GM18505 (cell line): ENCODE measurements at regions not wholly inside any gene's neighbourhood (a gene's known extent, or its start where the extent isn't known, plus 50 kb on each side); places are given as distances from the start of the nearest gene placed in this dataset.

ENCODE experiments used
- ATAC-seq: cut with Tn5 transposase; IDR thresholded peaks from one replicate; pipeline ENCODE4 v1.9.1; 2021; ENCODE audit not compliant: unreplicated experiment
- POLR2A ChIP-seq: IDR thresholded peaks from 4 replicates; pipeline ENCODE4 v1.6.1; 2011; ENCODE audit warnings: borderline replicate concordance; ENCODE audit not compliant: insufficient read depth, insufficient read length; ENCODE audit errors: extremely low read depth

- ATAC-seq: no peak
- TF ChIP-seq POLR2A: no peak
These were observed 483.2 kb downstream of the METTL4 start for GRCh38 chr18:2087877-2088673.

- no peak for ATAC-seq
- TF ChIP-seq POLR2A: no peak
These were observed 481.9 kb downstream of the METTL4 start for GRCh38 chr18:2089396-2089795.

GRCh38 chr18:2091937-2092336, 479.4 kb downstream of the METTL4 start:
- no peak for ATAC-seq
- no peak for TF ChIP-seq POLR2A

GRCh38 chr18:2096551-2096950, 474.8 kb downstream of the METTL4 start:
- no peak for TF ChIP-seq POLR2A
- ATAC-seq: no peak

GRCh38 chr18:2100694-2101213, 470.6 kb downstream of the METTL4 start:
- no peak for ATAC-seq
- no peak for TF ChIP-seq POLR2A

- TF ChIP-seq POLR2A: no peak
- ATAC-seq: peak; percentile 66
These were observed 469.3 kb downstream of the METTL4 start for GRCh38 chr18:2102022-2102421.

GRCh38 chr18:2103299-2103698, 468.0 kb downstream of the METTL4 start:
- no peak for TF ChIP-seq POLR2A
- no peak for ATAC-seq

- ATAC-seq: peak; percentile 92
- TF ChIP-seq POLR2A: no peak
These were observed 466.5 kb downstream of the METTL4 start for GRCh38 chr18:2104620-2105462.

GRCh38 chr18:2108591-2108990, 462.7 kb downstream of the METTL4 start:
- ATAC-seq: no peak
- TF ChIP-seq POLR2A: no peak

- ATAC-seq: no peak
These were observed 459.8 kb downstream of the METTL4 start for GRCh38 chr18:2111456-2111855.

GRCh38 chr18:2112435-2113045, 458.8 kb downstream of the METTL4 start:
- no peak for TF ChIP-seq POLR2A
- no peak for ATAC-seq

More at GRCh38 chr18:2111456-2111855, 459.8 kb downstream of the METTL4 start:
- TF ChIP-seq POLR2A: no peak

- ATAC-seq: no peak
- no peak for TF ChIP-seq POLR2A
These were observed 457.0 kb downstream of the METTL4 start for GRCh38 chr18:2114289-2114688.

- TF ChIP-seq POLR2A: no peak
- ATAC-seq: no peak
These were observed 456.5 kb downstream of the METTL4 start for GRCh38 chr18:2114765-2115164.
